ENCODE measurements at regions not wholly inside any gene's neighbourhood (a gene's known extent, or its start where the extent isn't known, plus 50 kb on each side); places are given as distances from the start of the nearest gene placed in this dataset.
"Not testable (repeated sequence)": the region's sequence is repeated elsewhere in the genome, so short reads cannot be mapped to it uniquely, and the experiment has no call there.

DNA sequence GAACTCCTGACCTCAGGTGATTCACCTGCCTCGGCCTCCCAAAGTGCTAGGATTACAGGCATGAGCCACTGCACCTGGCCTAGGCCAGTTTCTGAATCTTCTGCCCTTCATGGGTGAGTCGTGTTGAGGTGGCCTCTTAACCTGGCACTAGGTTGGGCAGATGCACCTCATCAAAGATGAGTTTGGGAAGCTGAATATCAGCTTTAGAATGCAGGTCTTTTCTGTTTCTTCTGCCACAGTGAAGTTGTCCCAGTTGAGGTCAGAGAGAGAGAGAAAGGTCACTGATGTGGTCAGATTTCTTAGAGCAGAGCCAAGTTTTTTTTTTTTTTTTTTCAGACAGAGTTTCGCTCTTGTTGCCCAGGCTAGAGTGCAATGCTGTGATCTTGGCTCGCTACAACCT, 111.3 kb upstream of the WSCD1 start:
- POLR2A ChIA-PET = no interaction called here
- Mint-ChIP-seq H3K4me1 (no peaks in the 10 kb centered on the region), H3K4me3 (no peak overlapping the region), H3K27ac (no peak overlapping the region), H3K27me3 (peaks cover 4% of the 10 kb centered on the region), H3K9me3 (no peaks in the 10 kb centered on the region), H3K36me3 (no peaks in the 10 kb centered on the region)
- DNase-seq (no peak), ATAC-seq (ENCODE audit: low read depth) (no peak)

DNA sequence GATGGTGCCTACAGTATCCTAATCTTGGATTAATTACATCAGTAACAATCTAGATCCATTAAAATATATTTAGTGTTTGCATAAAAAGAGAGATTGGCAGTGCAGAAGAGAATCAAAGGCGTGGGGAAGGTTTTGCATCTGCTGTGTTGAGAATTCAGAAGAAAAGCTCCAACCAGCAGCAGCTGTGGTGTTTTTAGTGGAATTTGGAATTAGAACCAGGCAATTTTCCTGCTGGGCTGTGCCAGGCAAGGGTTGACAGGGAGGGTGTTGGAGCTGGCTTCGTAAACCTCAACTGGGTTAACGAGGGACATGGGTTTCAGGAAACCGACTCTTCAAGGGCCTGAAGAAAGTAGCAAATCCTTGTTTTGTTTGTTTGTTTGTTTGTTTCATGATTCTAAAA, 107.8 kb upstream of the WSCD1 start:
- Mint-ChIP-seq H3K27me3 (peaks cover 7% of the 10 kb centered on the region), H3K4me3 (no peak overlapping the region), H3K27ac (no peak overlapping the region), H3K4me1 (no peaks in the 10 kb centered on the region), H3K36me3 (no peaks in the 10 kb centered on the region), H3K9me3 (no peaks in the 10 kb centered on the region)
- DNase-seq (no peak), ATAC-seq (ENCODE audit: low read depth) (no peak)
- POLR2A ChIA-PET = no interaction called here

DNA sequence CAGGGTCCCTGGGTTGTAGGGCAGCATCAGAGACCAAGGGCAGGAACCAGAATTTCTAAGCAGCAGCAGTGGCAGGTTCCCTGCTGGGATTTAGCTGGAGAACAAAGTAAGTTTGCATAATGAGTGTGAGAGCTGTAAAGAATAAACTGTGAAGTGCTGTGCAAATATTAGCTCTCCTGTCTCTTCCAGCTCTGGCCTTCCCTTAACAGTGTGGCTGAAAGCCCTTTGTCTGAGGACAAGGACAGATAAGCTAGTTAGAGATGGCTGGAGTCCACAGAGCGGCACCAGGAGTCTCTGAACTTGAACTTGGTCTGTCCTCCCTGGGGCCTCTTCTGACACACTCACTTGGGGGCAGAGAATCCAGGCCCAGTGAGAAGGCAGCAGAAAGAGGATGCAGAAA, 98.2 kb upstream of the WSCD1 start:
- ATAC-seq (ENCODE audit: low read depth) = no peak
- no peak overlapping the region for H3K4me3 Mint-ChIP-seq
- no peaks in the 10 kb centered on the region for H3K4me1 Mint-ChIP-seq
- no peaks in the 10 kb centered on the region for H3K36me3 Mint-ChIP-seq
- no peak overlapping the region for H3K27ac Mint-ChIP-seq
- POLR2A ChIA-PET = no interaction called here
- no peak for DNase-seq
- H3K27me3 Mint-ChIP-seq = no peaks in the 10 kb centered on the region
- peaks cover 11% of the 10 kb centered on the region for H3K9me3 Mint-ChIP-seq

DNA sequence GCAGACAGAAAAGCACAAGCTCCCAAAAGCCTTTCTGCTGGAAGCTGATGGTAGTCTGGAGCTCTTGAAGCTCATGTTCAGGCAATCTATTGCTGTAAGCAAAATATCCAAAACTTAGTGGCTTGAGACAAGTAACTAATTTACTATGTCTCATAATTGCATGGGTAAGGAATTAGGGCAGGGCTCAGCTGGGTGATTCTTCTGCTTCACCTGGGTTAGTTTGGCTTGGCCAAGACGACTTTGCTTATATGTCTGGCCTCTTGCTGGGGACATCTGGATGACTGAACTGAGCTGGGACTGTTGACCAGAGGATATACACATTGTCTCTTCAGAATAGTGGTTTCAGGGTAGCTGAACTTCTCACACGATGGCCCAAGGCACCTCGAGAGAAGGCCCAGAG, 96.8 kb upstream of the WSCD1 start:
- no peak for DNase-seq
- H3K4me3 Mint-ChIP-seq = no peak overlapping the region

DNA sequence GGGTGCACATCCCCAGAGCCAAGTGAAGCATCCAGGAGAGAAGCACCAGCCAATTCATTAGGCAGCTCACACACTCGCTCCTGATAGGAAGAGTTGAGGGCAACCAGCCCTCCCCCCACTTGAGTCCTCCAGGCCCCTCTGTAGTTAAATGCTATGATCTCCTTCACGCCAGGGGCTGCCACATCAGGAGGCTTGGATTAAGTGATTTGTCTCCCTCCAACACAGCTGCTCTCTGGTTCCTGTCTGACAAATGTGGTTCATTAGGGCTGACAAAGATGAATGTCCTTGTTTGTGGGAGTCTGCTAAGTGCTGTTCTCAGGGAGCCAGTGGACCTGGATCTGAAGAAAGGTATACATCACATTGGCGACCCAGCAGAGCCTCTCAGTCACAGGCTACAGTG, 94.5 kb upstream of the WSCD1 start:
- Mint-ChIP-seq H3K27ac (no peak overlapping the region), H3K27me3 (no peaks in the 10 kb centered on the region), H3K9me3 (peaks cover 2% of the 10 kb centered on the region), H3K4me1 (no peaks in the 10 kb centered on the region), H3K36me3 (no peaks in the 10 kb centered on the region), H3K4me3 (no peak overlapping the region)
- ATAC-seq (ENCODE audit: low read depth) (no peak), DNase-seq (no peak)
- POLR2A ChIA-PET = no interaction called here

More for the DNA sequence above, 96.8 kb upstream of the WSCD1 start:
- H3K4me1 Mint-ChIP-seq = no peaks in the 10 kb centered on the region
- H3K27me3 Mint-ChIP-seq = no peaks in the 10 kb centered on the region
- ATAC-seq (ENCODE audit: low read depth) = no peak
- no peaks in the 10 kb centered on the region for H3K36me3 Mint-ChIP-seq
- POLR2A ChIA-PET = no interaction called here
- H3K9me3 Mint-ChIP-seq = peaks cover 9% of the 10 kb centered on the region
- H3K27ac Mint-ChIP-seq = no peak overlapping the region

DNA sequence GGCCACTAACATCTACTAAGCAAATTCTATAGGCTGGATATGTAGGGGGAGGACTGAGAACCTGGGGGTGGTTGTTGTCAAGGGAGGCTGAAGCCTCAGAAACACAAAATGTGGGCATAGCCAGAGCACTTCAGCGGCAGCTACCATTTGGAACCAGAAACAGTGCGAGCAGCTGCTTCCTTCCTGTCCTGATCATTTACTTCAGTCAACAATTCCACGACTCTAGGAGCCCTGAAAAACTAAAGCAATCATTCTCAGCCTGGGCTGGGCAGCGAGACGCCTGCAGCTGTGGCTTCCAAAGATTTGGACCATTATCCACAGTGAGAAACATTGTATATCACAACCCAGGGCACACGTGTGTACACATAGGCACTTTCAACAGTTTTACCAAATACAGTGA, 93.9 kb upstream of the WSCD1 start:
- Mint-ChIP-seq H3K4me3 (no peak overlapping the region), H3K4me1 (no peaks in the 10 kb centered on the region), H3K36me3 (no peaks in the 10 kb centered on the region), H3K27ac (no peak overlapping the region), H3K27me3 (no peaks in the 10 kb centered on the region), H3K9me3 (peaks cover 2% of the 10 kb centered on the region)
- DNase-seq (no peak), ATAC-seq (ENCODE audit: low read depth) (no peak)
- POLR2A ChIA-PET = no interaction called here

DNA sequence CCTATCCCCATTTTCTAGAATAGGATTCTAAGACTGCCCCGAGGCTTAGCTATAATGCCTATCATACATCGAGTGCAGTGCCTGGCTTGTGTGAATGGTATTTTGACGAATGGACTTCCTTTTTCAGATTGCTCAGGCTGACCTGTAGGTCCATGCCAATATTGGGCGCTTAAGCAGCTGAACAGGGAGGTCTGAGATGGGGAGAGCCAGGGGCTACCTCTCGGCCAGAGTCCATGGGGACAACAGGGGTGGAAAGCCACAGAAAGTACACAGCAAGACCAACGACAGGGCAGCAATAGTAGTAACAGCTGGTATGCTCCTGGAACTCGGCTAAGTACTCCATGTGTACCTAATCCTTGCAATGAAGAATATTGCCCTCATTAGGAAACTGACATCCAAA, 91.7 kb upstream of the WSCD1 start:
- Mint-ChIP-seq H3K36me3 (no peaks in the 10 kb centered on the region), H3K4me3 (no peak overlapping the region), H3K27ac (no peak overlapping the region), H3K4me1 (no peaks in the 10 kb centered on the region), H3K27me3 (no peaks in the 10 kb centered on the region), H3K9me3 (peaks cover 2% of the 10 kb centered on the region)
- ATAC-seq (ENCODE audit: low read depth) = no peak
- no peak for DNase-seq
- POLR2A ChIA-PET = no interaction called here

DNA sequence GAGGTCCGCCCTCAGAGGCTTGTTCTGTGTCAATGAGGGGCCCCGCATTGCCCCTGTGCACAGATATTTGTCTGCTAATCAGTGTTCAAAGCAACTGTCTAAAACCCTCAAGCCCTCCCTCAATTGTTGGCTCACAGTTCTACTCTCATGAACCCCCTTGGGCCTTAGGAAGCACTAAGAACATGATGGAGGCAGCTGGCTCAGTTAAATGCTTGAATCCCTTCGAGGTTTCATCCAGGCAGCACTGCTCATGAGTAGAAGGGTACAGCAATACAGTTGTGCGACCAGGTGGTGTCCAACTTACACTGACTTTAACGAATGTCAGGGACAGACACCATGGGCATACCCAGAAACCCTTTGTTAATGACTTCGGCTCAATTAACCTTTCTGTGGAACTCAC, 89.2 kb upstream of the WSCD1 start:
- DNase-seq (no peak), ATAC-seq (ENCODE audit: low read depth) (no peak)
- no peak overlapping the region for H3K27ac Mint-ChIP-seq
- peaks cover 3% of the 10 kb centered on the region for H3K27me3 Mint-ChIP-seq
- H3K4me1 Mint-ChIP-seq = no peaks in the 10 kb centered on the region
- no peaks in the 10 kb centered on the region for H3K36me3 Mint-ChIP-seq
- H3K9me3 Mint-ChIP-seq = peaks cover 3% of the 10 kb centered on the region
- no peak overlapping the region for H3K4me3 Mint-ChIP-seq
- POLR2A ChIA-PET = no interaction called here

DNA sequence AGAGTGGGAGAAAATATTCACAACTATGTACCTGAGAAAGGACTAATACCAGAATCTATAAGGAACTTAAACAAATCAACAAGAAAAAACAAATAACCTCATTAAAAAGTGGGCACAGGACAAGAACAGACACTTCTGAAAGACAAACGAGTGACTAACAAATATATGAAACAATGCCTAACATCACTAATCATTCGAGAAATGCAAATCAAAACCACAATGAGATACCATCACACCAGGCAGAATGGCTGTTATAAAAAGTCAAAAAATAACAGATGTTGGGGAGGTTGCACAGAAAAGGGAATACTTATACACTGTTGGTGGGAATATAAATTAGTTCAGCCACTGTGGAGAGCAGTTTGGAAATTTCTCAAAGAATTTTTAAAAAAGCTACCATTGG, 83.5 kb upstream of the WSCD1 start:
- no peaks in the 10 kb centered on the region for H3K4me1 Mint-ChIP-seq
- H3K27ac Mint-ChIP-seq = no peak overlapping the region
- H3K9me3 Mint-ChIP-seq = peaks cover 3% of the 10 kb centered on the region
- POLR2A ChIA-PET = no interaction called here
- ATAC-seq (ENCODE audit: low read depth) (no peak), DNase-seq (no peak)
- no peak overlapping the region for H3K4me3 Mint-ChIP-seq
- H3K27me3 Mint-ChIP-seq = peaks cover 9% of the 10 kb centered on the region
- H3K36me3 Mint-ChIP-seq = no peaks in the 10 kb centered on the region

DNA sequence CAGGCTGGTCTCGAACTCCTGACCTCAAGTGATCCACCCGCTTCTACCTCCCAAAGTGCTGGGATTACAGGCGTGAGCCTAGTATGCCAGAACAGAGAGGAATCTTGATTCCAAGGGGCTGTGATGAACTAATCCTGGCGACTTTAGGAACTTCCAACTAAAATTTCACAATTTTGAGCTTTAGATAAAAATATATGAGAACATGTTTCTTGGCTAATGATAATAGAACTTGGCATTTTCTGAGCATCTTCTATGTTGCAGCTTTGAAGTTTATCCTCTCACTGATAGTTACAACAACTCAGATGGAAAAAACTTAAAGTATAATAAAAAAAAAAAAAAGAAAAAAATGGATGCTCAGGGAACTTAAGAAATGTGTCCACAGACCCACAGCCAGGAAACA, 69.8 kb upstream of the WSCD1 start:
- POLR2A ChIA-PET = no interaction called here
- DNase-seq (no peak), ATAC-seq (ENCODE audit: low read depth) (no peak)
- Mint-ChIP-seq H3K27ac (no peak overlapping the region), H3K9me3 (no peaks in the 10 kb centered on the region), H3K4me3 (no peak overlapping the region), H3K36me3 (no peaks in the 10 kb centered on the region), H3K4me1 (no peaks in the 10 kb centered on the region), H3K27me3 (no peaks in the 10 kb centered on the region)

DNA sequence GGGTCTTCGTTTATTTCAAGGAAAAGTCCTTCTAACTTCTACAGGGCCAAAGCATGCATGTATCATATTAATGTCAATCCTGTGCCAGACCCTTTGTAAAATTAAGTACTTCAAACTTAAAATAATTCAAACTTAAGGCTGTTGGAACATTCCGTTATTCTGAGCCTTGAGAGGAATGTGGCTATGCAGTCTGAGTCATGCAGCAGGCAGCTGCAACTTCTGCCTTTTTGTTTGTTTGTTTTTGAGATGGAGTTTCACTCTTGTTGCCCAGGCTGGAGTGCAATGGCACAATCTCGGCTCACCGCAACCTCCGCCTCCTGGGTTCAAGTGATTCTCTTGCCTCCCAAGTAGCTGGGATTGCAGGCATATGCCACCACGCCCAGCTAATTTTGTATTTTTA, 67.0 kb upstream of the WSCD1 start:
- H3K4me3 Mint-ChIP-seq; H3K4me1 Mint-ChIP-seq; DNase-seq; H3K36me3 Mint-ChIP-seq; H3K27ac Mint-ChIP-seq; POLR2A ChIA-PET; H3K27me3 Mint-ChIP-seq; ATAC-seq (ENCODE audit: low read depth); H3K9me3 Mint-ChIP-seq: not testable (repeated sequence)

DNA sequence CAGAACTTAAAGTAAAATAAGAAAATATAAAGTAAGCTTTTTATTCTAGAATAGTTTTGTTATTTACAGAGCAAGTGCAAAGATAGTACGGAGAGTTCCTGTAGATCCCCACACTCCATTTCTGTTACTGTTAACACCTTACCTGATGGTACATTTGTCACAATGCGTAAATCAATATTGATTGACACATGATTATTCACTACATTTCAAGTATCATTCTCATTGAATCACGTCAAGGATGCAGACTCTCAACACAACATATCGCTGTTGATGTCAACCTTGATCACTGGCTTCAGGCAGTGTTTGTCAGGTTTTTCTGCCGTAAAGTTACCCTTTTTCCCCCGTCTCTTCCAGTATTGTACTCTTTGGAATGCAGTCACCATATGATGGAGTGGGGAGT, 64.2 kb upstream of the WSCD1 start:
- H3K4me1 Mint-ChIP-seq = no peaks in the 10 kb centered on the region
- no peaks in the 10 kb centered on the region for H3K9me3 Mint-ChIP-seq
- no peaks in the 10 kb centered on the region for H3K36me3 Mint-ChIP-seq
- ATAC-seq (ENCODE audit: low read depth) (no peak), DNase-seq (no peak)
- H3K27ac Mint-ChIP-seq = no peak overlapping the region
- no peak overlapping the region for H3K4me3 Mint-ChIP-seq
- H3K27me3 Mint-ChIP-seq = no peaks in the 10 kb centered on the region
- POLR2A ChIA-PET = no interaction called here

DNA sequence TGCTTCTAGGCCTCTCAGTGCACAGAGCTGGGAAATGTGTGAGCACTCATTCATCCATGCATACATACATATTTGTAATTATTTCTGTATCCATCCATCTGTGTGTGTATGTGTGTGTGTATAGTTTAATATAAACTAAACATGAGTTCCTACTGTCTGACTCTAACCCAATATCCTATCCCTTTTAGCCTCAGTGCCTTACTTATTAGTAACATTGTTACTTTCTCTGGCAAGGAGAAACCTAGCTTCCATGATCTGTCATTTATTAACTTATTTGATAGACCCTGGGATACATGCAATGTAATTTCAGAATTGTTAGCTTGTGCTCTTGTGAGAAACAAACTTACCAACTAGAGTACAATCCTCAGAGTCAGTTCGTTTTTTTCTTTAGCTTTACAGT, 59.0 kb upstream of the WSCD1 start:
- POLR2A ChIA-PET = no interaction called here

DNA sequence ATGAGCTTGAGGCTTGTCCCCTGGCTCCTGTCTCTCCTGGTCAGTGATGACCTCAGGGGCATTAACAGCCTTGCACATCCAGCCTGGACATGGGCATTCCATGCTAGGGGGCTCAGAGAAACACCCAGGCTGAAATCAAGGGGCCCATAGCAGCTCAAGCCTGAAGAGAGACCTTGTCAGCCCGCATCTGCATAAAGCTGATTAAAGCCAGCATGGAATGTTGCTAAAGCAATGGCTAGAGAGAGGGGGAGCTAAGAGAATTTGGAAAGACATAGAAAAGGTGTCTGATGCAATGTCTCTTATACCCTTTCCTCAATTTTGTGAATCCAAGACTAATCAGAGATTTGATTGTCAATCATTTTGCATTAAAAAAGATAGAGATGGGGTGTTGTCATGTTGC, 51.4 kb upstream of the WSCD1 start:
- H3K4me1 Mint-ChIP-seq = no peaks in the 10 kb centered on the region
- no peak overlapping the region for H3K4me3 Mint-ChIP-seq
- no peak for ATAC-seq (ENCODE audit: low read depth)
- POLR2A ChIA-PET = no interaction called here
- no peak overlapping the region for H3K27ac Mint-ChIP-seq
- DNase-seq = no peak
- H3K27me3 Mint-ChIP-seq = peaks cover 3% of the 10 kb centered on the region
- no peaks in the 10 kb centered on the region for H3K36me3 Mint-ChIP-seq
- H3K9me3 Mint-ChIP-seq = no peaks in the 10 kb centered on the region

More for the DNA sequence above, 59.0 kb upstream of the WSCD1 start:
- Mint-ChIP-seq H3K9me3 (no peaks in the 10 kb centered on the region), H3K27me3 (peaks cover 3% of the 10 kb centered on the region), H3K4me3 (no peak overlapping the region), H3K36me3 (no peaks in the 10 kb centered on the region), H3K27ac (no peak overlapping the region), H3K4me1 (no peaks in the 10 kb centered on the region)
- ATAC-seq (ENCODE audit: low read depth) (no peak), DNase-seq (no peak)

DNA sequence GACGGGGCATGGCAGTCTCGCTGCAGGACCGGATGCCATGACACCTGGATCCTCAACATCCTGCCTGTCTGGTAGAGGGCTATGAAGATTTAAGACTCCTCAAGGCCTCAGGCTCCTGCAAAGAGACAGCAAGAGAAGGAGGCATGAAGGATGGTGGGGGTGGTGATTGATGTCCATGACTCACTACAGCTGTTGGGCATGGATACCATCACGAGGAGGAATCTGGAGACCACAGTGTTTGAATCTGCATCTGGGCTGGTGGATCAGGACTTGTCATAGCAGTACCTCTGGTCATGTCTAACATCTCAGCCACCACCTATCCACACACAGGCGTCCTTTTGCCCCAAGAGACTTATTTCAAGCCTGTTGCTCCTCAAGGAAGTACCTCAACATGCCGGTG, 50.2 kb upstream of the WSCD1 start:
- ATAC-seq (ENCODE audit: low read depth) (no peak), DNase-seq (no peak)
- no peak overlapping the region for H3K27ac Mint-ChIP-seq
- no peaks in the 10 kb centered on the region for H3K36me3 Mint-ChIP-seq
- H3K4me3 Mint-ChIP-seq = no peak overlapping the region
- H3K9me3 Mint-ChIP-seq = no peaks in the 10 kb centered on the region
- no peaks in the 10 kb centered on the region for H3K4me1 Mint-ChIP-seq
- peaks cover 3% of the 10 kb centered on the region for H3K27me3 Mint-ChIP-seq
- POLR2A ChIA-PET = no interaction called here

Measured in activated naive CD8-positive, alpha-beta T cell treated with anti-CD3 and anti-CD28 coated beads, Interleukin-2, amount 10 ng/mL, durations not matched to agents 7 days and 5 days (primary cell).